IMR-90 (cell line): ENCODE measurements at regions not wholly inside any gene's neighbourhood (a gene's known extent, or its start where the extent isn't known, plus 50 kb on each side); places are given as distances from the start of the nearest gene placed in this dataset.

Experiments used
- CHD1 ChIP-seq: IDR thresholded peaks from 2 replicates; pipeline ENCODE4 v1.6.1; 2012; ENCODE audit warnings: low read depth, low read length, improper control_type of control experiment
- CTCF ChIP-seq: conservative IDR thresholded peaks from 2 replicates; pipeline ENCODE4 v1.5.1; 2012; ENCODE audit warnings: mild to moderate bottlenecking, low read depth, low read length, improper control_type of control experiment

DNA sequence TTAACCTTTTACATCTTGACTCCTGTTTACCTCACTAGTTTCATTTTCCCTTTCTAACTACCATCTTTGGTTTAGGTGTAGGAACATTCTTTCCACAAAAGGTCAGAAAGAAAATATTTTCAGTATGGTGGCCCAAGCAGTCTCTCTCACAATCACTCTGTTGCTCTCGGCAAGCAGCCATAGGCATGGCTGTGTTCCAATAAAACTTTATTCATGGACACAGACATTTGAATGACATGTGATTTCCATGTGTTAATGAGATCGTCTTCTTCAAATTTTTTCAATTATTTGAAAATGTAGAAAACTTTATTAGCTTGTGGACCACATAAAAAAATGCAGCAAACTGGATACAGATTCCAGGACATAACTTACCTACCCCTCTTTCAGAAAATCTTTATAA lies 109.7 kb upstream of the CNTNAP5 start:
- TF ChIP-seq CTCF (no peak), CHD1 (no peak)
